GM10266 (cell line): ENCODE measurements at regions not wholly inside any gene's neighbourhood (a gene's known extent, or its start where the extent isn't known, plus 50 kb on each side); places are given as distances from the start of the nearest gene placed in this dataset.

Experiments used
- DNase-seq: peaks from one replicate; pipeline ENCODE4 v3.0.0; 2012; ENCODE audit errors: extremely low spot score
- TF ChIP-seq, protein P1 (sequence below): IDR thresholded peaks from 2 replicates; pipeline ENCODE4 v1.5.1; 2012; ENCODE audit warnings: mild to moderate bottlenecking, low read depth; ENCODE audit not compliant: control insufficient read depth, insufficient read depth; ENCODE audit errors: missing control alignments

GRCh38 chr14:71203306-71203705, 296.0 kb downstream of the PCNX1 start:
- TF ChIP-seq, protein P1, sequence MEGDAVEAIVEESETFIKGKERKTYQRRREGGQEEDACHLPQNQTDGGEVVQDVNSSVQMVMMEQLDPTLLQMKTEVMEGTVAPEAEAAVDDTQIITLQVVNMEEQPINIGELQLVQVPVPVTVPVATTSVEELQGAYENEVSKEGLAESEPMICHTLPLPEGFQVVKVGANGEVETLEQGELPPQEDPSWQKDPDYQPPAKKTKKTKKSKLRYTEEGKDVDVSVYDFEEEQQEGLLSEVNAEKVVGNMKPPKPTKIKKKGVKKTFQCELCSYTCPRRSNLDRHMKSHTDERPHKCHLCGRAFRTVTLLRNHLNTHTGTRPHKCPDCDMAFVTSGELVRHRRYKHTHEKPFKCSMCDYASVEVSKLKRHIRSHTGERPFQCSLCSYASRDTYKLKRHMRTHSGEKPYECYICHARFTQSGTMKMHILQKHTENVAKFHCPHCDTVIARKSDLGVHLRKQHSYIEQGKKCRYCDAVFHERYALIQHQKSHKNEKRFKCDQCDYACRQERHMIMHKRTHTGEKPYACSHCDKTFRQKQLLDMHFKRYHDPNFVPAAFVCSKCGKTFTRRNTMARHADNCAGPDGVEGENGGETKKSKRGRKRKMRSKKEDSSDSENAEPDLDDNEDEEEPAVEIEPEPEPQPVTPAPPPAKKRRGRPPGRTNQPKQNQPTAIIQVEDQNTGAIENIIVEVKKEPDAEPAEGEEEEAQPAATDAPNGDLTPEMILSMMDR: no peak
- no peak for DNase-seq

DNA sequence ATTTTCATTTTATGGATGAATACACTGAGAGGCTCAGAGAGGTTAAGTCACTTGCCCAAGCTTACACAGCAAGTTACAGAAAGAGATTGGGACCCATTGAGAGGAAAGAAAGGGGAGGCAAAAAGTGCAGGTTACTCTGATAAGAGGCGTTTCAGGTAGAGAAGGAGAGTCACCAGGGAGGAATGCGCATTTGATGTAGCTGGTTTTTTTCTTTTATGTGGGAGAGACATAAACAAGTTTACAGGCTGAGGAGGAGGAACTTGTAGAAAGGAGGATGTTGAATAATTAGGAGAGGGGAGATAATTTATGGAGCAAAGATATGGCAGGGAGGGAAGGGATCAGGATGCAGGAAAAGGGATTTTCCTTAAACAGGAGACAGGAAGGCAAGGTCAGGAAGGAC, 297.0 kb downstream of the PCNX1 start:
- no peak for DNase-seq
- TF ChIP-seq, protein P1: no peak

- TF ChIP-seq, protein P1: no peak
- no peak for DNase-seq
These were observed 297.5 kb downstream of the PCNX1 start for GRCh38 chr14:71204768-71205167.

DNA sequence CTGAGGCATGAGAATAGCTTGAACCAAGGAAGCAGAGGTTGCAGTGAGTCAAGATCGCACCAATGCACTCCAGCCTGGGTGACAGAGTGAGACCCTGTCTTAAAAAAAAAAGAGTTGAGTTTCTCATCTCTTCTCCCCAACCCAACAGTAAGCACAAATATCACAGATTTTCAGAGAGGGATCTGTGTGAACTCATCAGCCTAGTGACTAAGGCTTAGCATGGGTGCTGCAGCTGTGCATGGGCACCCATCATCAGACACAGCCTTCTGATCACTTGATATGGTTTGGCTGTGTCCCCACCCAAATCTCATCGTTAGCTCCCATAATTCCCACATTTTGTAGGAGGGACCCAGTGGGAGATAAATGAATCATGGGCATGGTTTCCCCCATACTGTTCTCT, 298.9 kb downstream of the PCNX1 start:
- no peak for DNase-seq
- TF ChIP-seq, protein P1: no peak

- DNase-seq: no peak
- TF ChIP-seq, protein P1: no peak
These were observed 299.6 kb downstream of the PCNX1 start for GRCh38 chr14:71206766-71207371.

DNA sequence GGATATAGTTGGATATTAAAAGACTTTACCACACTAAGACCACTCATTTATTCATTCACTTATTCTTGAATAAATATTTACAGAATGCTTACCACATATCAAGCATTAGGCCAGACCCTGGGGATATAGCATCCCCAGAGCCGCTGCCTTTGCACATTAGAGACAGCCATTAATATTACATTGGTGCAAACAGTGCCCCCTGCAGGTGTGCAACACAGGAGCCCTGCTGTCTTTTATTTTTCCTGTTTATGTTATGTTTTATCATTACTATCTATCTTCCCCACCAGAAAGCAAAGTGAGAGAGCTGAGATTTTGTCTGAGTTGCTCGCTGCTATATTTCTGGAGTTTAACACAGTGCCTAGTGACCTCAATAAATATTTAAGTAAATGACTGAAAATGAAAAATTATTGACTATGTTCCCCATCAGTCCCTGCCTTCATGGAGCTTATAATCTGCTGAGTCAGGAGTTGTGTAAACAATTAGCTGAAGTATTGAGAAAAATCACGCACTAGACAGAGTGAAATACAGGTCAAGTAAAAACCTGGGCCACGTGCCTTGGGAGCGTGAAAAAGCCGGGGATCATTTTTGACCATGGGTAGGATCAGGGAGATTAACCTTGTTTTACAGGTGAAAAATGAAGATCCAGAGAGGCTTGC, 301.6 kb downstream of the PCNX1 start:
- TF ChIP-seq, protein P1: no peak
- no peak for DNase-seq

DNA sequence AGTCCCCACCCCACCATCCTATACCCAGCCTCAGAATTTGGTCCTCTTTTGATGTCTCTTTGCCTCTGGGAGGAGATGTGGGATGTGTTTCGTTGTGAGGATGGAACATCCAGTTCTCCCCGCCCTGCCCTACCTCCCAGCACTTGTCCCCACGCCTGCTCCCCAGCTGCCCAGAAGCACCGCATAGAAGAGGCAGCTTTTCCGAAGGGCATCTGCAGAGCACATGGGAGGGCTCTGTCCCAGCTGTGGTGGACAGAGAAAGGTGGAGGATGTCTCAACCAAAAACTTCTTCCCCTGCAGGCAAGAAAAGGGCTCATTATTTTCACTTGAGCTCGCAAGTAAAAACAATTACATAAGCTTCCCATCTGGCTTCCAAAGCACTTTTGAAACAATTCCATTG, 302.6 kb downstream of the PCNX1 start:
- TF ChIP-seq, protein P1: no peak
- DNase-seq: no peak
